HCT116 (cell line): ENCODE measurements at regions not wholly inside any gene's neighbourhood (a gene's known extent, or its start where the extent isn't known, plus 50 kb on each side); places are given as distances from the start of the nearest gene placed in this dataset.

Source experiments
- ATAC-seq: fragments of 200-7000 bp; cut with Tn5 transposase; 2 replicates; pipeline ENCODE4 v1.9.1; 2020; ENCODE audit warnings: mild to moderate bottlenecking, moderate library complexity
- BruUV-seq: library from RNA; stranded (reverse); fragments of 400-500 nt; replicated peaks from 2 replicates; lab custom pipeline; 2021; lab: Mats Ljungman, UMichigan
- CTCF ChIA-PET: fragments of 300-600 bp; sonication (Branson Sonifier 250); formaldehyde crosslinking; loops from one replicate; lab custom pipeline; 2021; ENCODE audit warnings: antibody characterized with exemption; lab: Charles Lee
- POLR2A ChIA-PET: fragments of 300-600, 350-600 bp; sonication (Branson Sonifier 250); formaldehyde crosslinking; loops from one replicate; lab custom pipeline; 2021; ENCODE audit warnings: antibody characterized with exemption; lab: Charles Lee
- RAD21 ChIA-PET, 2 experiments: fragments of 300-600 bp; sonication (Branson Sonifier 250); formaldehyde crosslinking; loops; one replicate each; lab custom pipeline; 2023; ENCODE audit warnings: low total read pairs in 2 of 2; ENCODE audit not compliant: uncharacterized antibody in 2 of 2, unreplicated experiment in 2 of 2, low non-redundant PET in 1 of 2; lab: Charles Lee
- DNase-seq: peaks from one replicate; pipeline ENCODE4 v3.0.0-alpha.2; 2010; ENCODE audit warnings: low read depth, low spot score
- H2AFZ ChIP-seq: fragments of 200-600 bp; shearing (Covaris generic), sonication (generic); 2 replicates; pipeline ENCODE4 v1.6.1; 2017; ENCODE audit warnings: low read depth, mixed run types, mixed read lengths, antibody characterized with exemption, low read length; ENCODE audit not compliant: poor library complexity, severe bottlenecking
- H3K27ac ChIP-seq: 2 replicates; pipeline ENCODE4 v1.5.1; 2012; ENCODE audit warnings: low read depth, low read length
- H3K27me3 ChIP-seq: fragments of 200-600 bp; sonication (generic); 2 replicates; pipeline ENCODE4 v1.6.1; 2016; ENCODE audit warnings: mixed run types, low read length, mixed read lengths; ENCODE audit not compliant: insufficient read depth
- H3K36me3 ChIP-seq, 2 experiments: fragments of 200-500 bp in 1 of 2; fragments of 200-600 bp in 1 of 2; sonication (Bioruptor generic) in 1 of 2; sonication (generic) in 1 of 2; 2 replicates each; pipeline versions ENCODE4 v1.5.1 to v1.6.1; 2014 to 2016; ENCODE audit warnings: low read length in 2 of 2, inconsistent platforms in 1 of 2, mixed read lengths in 1 of 2, mixed run types in 1 of 2; ENCODE audit not compliant: insufficient read depth in 2 of 2, control insufficient read depth in 1 of 2
- H3K4me1 ChIP-seq, 2 experiments: fragments of 200-600 bp in 1 of 2; sonication (generic) in 1 of 2; 2 replicates each; pipeline versions ENCODE4 v1.5.1 to v1.6.1; 2012 to 2017; ENCODE audit warnings: low read length in 2 of 2, inconsistent platforms in 1 of 2, mild to moderate bottlenecking in 1 of 2, mixed read lengths in 1 of 2, mixed run types in 1 of 2, moderate library complexity in 1 of 2; ENCODE audit not compliant: insufficient read depth in 2 of 2, control insufficient read depth in 1 of 2
- H3K4me2 ChIP-seq: fragments of 200-600 bp; sonication (generic); 2 replicates; pipeline ENCODE4 v1.6.1; 2017; ENCODE audit warnings: mixed run types, low read length, mixed read lengths
- H3K4me3 ChIP-seq, 2 experiments: fragments of 200-600 bp in 1 of 2; sonication (generic) in 1 of 2; replicated peaks in 1 of 2; 2 replicates each; pipeline ENCODE4 v1.5.1; 2011 to 2016; ENCODE audit warnings: low read length in 2 of 2, control low read depth in 1 of 2, low read depth in 1 of 2, mild to moderate bottlenecking in 1 of 2, mixed read lengths in 1 of 2, mixed run types in 1 of 2
- H3K79me2 ChIP-seq: fragments of 200-600 bp; sonication (generic); 2 replicates; pipeline ENCODE4 v1.6.1; 2017; ENCODE audit warnings: mild to moderate bottlenecking, mixed run types, low read length, moderate library complexity, mixed read lengths; ENCODE audit not compliant: insufficient read depth
- H3K9ac ChIP-seq: fragments of 200-600 bp; sonication (generic); 2 replicates; pipeline ENCODE4 v1.6.1; 2016; ENCODE audit warnings: low read length, mixed read lengths
- H3K9me2 ChIP-seq: fragments of 200-600 bp; sonication (generic), shearing (Covaris generic); 2 replicates; pipeline ENCODE4 v1.6.1; 2017; ENCODE audit warnings: mixed run types, mild to moderate bottlenecking, moderate library complexity; ENCODE audit not compliant: insufficient read depth
- H3K9me3 ChIP-seq, 2 experiments: fragments of 200-500 bp in 1 of 2; fragments of 200-600 bp in 1 of 2; sonication (Bioruptor generic) in 1 of 2; sonication (generic) in 1 of 2; 2 replicates each; pipeline ENCODE4 v1.6.1; 2014 to 2017; ENCODE audit warnings: low read length in 2 of 2, mixed read lengths in 2 of 2, inconsistent platforms in 1 of 2, low read depth in 1 of 2, mild to moderate bottlenecking in 1 of 2, mixed run types in 1 of 2, moderate library complexity in 1 of 2; ENCODE audit not compliant: control insufficient read depth in 1 of 2, insufficient read depth in 1 of 2
- H4K20me1 ChIP-seq: fragments of 200-600 bp; sonication (generic), shearing (Covaris generic); 2 replicates; pipeline ENCODE4 v1.6.1; 2017; ENCODE audit warnings: mixed run types, mild to moderate bottlenecking, moderate library complexity; ENCODE audit not compliant: insufficient read depth
- CBX3 ChIP-seq: IDR thresholded peaks from 2 replicates; pipeline ENCODE4 v1.6.1; 2012; ENCODE audit warnings: low read depth
- CEBPB ChIP-seq: IDR thresholded peaks from 2 replicates; pipeline ENCODE4 v1.6.1; 2012; ENCODE audit warnings: low read depth
- EZH2 ChIP-seq: fragments of 200-600 bp; sonication (generic); IDR thresholded peaks from 2 replicates; pipeline ENCODE4 v1.6.1; 2017; ENCODE audit warnings: antibody characterized with exemption, mixed run types
- EZH2phosphoT487 ChIP-seq: fragments of 200-600 bp; IDR thresholded peaks from 2 replicates; pipeline ENCODE4 v1.6.1; 2018; ENCODE audit warnings: antibody characterized with exemption, borderline replicate concordance
- JUND ChIP-seq: IDR thresholded peaks from 2 replicates; pipeline ENCODE4 v1.6.1; 2012
- POLR2A ChIP-seq: IDR thresholded peaks from 2 replicates; pipeline ENCODE4 v1.7.0; 2011; ENCODE audit warnings: borderline replicate concordance; ENCODE audit not compliant: insufficient read depth, insufficient read length; ENCODE audit errors: extremely low read depth
- POLR2AphosphoS5 ChIP-seq: IDR thresholded peaks from 2 replicates; pipeline ENCODE4 v1.6.1; 2011; ENCODE audit warnings: mild to moderate bottlenecking, low read depth, low read length, moderate library complexity
- RAD21 ChIP-seq: IDR thresholded peaks from 2 replicates; pipeline ENCODE4 v1.6.1; 2012; ENCODE audit warnings: low read depth, mild to moderate bottlenecking
- SP1 ChIP-seq: IDR thresholded peaks from 2 replicates; pipeline ENCODE4 v1.6.1; 2012; ENCODE audit warnings: low read depth
- SRF ChIP-seq: IDR thresholded peaks from 2 replicates; pipeline ENCODE4 v1.6.1; 2012; ENCODE audit warnings: low read depth
- YY1 ChIP-seq: IDR thresholded peaks from 2 replicates; pipeline ENCODE4 v1.6.1; 2011; ENCODE audit warnings: low read length, low read depth, moderate library complexity, mild to moderate bottlenecking; ENCODE audit not compliant: insufficient replicate concordance; ENCODE audit errors: extremely low read depth
- ZNF274 ChIP-seq: fragments of 200-500 bp; sonication (Bioruptor generic); IDR thresholded peaks from 2 replicates; pipeline ENCODE4 v1.6.1; 2014; ENCODE audit warnings: mild to moderate bottlenecking, low read depth, low read length, inconsistent platforms
- intact Hi-C: fragments of 100-400 bp; cut with micrococcal nuclease; formaldehyde crosslinking; loops from 2 replicates; pipeline ENCODE4 v1.10.0; 2022

GRCh38 chr12:5166976-5167375, 123.3 kb downstream of the KCNA5 start:
- TF ChIP-seq POLR2AphosphoS5 (no peak), ZNF274 (no peak), POLR2A (no peak), SRF (no peak), JUND (0 out of 2 replicates have a peak, but pooled peaks have one; percentile 10), EZH2 (no peak)
- no peaks in the 10 kb centered on the region for H4K20me1 ChIP-seq
- no peak overlapping the region for H2AFZ ChIP-seq
- no peak overlapping the region for H3K4me3 ChIP-seq
- POLR2A ChIA-PET = no interaction called here
- H3K9me2 ChIP-seq = no peaks in the 10 kb centered on the region
- H3K9me3 ChIP-seq = no peaks in the 10 kb centered on the region
- H3K9ac ChIP-seq = no peak overlapping the region
- no peaks in the 10 kb centered on the region for H3K79me2 ChIP-seq
- no peak for DNase-seq
- BruUV-seq = no TSS peak
- CTCF ChIA-PET = interaction anchor here (1.0 kb wide), 1 partner anchor 10 kb away, joined by 3 read pairs; no protein-coding TSS in a partner anchor
- intact Hi-C loops = no loop called here
- peak overlapping the region; percentile 24 for H3K4me2 ChIP-seq
- no peaks in the 10 kb centered on the region for H3K27me3 ChIP-seq
- ATAC-seq = peak; percentile 79; the same call in 1 of the 2 replicates
- RAD21 ChIA-PET = no interaction called here
- peaks cover 0 to 27% of the 10 kb centered on the region in 2 experiments; a peak in 2 of 4 replicates for H3K4me1 ChIP-seq
- no peaks in the 10 kb centered on the region for H3K36me3 ChIP-seq
- no peak overlapping the region for H3K27ac ChIP-seq

- intact Hi-C loops = no loop called here
- H3K4me1 ChIP-seq = peaks cover 4 to 39% of the 10 kb centered on the region in 2 experiments
- no peak overlapping the region for H3K4me2 ChIP-seq
- H3K27ac ChIP-seq = no peak overlapping the region
- H3K79me2 ChIP-seq = no peaks in the 10 kb centered on the region
- H3K9ac ChIP-seq = no peak overlapping the region
- ChIA-PET RAD21 (no interaction called here), CTCF (no interaction called here), POLR2A (no interaction called here)
- no TSS peak for BruUV-seq
- no peak for ATAC-seq
- H3K9me3 ChIP-seq = no peaks in the 10 kb centered on the region
- no peak overlapping the region for H3K4me3 ChIP-seq
- no peak for TF ChIP-seq CBX3
- TF ChIP-seq EZH2phosphoT487 = no peak
- no peak for TF ChIP-seq SP1
- no peak for TF ChIP-seq CEBPB
- no peak for TF ChIP-seq RAD21
- no peak for TF ChIP-seq YY1
- no peak for TF ChIP-seq JUND
- H4K20me1 ChIP-seq = no peaks in the 10 kb centered on the region
- DNase-seq = no peak
- no peak overlapping the region for H2AFZ ChIP-seq
- H3K36me3 ChIP-seq = no peaks in the 10 kb centered on the region; a peak in 1 of 4 replicates
- no peaks in the 10 kb centered on the region for H3K27me3 ChIP-seq
- H3K9me2 ChIP-seq = no peaks in the 10 kb centered on the region
Measured at GRCh38 chr12:5168148-5168547, 124.5 kb downstream of the KCNA5 start.
